ENCODE measurements at regions not wholly inside any gene's neighbourhood (a gene's known extent, or its start where the extent isn't known, plus 50 kb on each side); places are given as distances from the start of the nearest gene placed in this dataset.

DNA sequence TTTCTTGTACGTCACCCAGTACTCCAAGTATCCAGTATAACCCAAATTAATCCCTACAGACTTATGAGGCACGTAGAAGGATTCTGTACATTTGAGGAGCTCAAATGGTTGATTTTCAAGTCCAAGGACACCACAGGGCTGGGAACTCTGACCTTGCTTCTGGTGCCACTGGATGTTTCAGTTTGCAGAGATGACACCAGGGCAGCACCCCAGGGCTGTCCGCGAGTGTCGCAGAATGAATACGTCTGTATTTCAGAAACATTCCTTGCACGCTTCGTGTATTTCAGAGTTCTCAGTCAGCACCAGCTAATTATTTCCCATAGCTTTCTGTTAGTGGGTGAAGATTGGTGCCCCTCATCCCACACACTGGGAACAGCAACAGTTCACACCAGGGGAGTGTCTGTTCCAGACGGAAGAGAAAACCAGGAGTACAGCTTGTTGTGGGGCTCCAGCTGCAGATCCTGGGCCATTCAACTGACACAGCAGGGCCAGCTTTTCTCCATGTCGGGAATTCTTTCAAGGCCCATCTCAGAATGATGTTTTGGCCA is 159.2 kb downstream of the RHOU start:
- TF ChIP-seq CTCF (IDR thresholded peaks at IDR 0.05), result no peak
- TF ChIP-seq POLR2AphosphoS5 (IDR thresholded peaks at IDR 0.05), result no peak
- no peak for TF ChIP-seq POLR2A (IDR thresholded peaks at IDR 0.05)

Measured in sigmoid colon (tissue), 4 donors.